ENCODE measurements at regions not wholly inside any gene's neighbourhood (a gene's known extent, or its start where the extent isn't known, plus 50 kb on each side); places are given as distances from the start of the nearest gene placed in this dataset.

GRCh38 chr6:91392951-91393350, 806.1 kb upstream of the MAP3K7 start:
- Histone ChIP-seq H3K27ac (ENCODE audit: insufficient read depth, low read depth, low read length, poor library complexity, severe bottlenecking) (no peak overlapping the region), H3K4me3 (ENCODE audit: insufficient read depth, low read depth, low read length) (no peak overlapping the region), H3K27me3 (ENCODE audit: control insufficient read depth, insufficient read depth, low read length, poor library complexity, severe bottlenecking) (no peaks in the 10 kb centered on the region), H3K9me3 (ENCODE audit: control insufficient read depth, low read length) (peaks cover 3% of the 10 kb centered on the region), H3K36me3 (ENCODE audit: control insufficient read depth, insufficient read depth, low read length) (no peaks in the 10 kb centered on the region), H3K4me1 (ENCODE audit: control insufficient read depth, insufficient read depth, low read length) (no peaks in the 10 kb centered on the region)

- no peaks in the 10 kb centered on the region for H3K36me3 ChIP-seq (ENCODE audit: control insufficient read depth, insufficient read depth, low read length)
- H3K4me3 ChIP-seq (ENCODE audit: insufficient read depth, low read depth, low read length) = no peak overlapping the region
- H3K27me3 ChIP-seq (ENCODE audit: control insufficient read depth, insufficient read depth, low read length, poor library complexity, severe bottlenecking) = no peaks in the 10 kb centered on the region
- H3K4me1 ChIP-seq (ENCODE audit: control insufficient read depth, insufficient read depth, low read length) = no peaks in the 10 kb centered on the region
- peaks cover 3% of the 10 kb centered on the region for H3K9me3 ChIP-seq (ENCODE audit: control insufficient read depth, low read length)
- WGBS, 2 experiments = 93% methylated on average over 11 of the region's 11 CpGs
- no peak overlapping the region for H3K27ac ChIP-seq (ENCODE audit: insufficient read depth, low read depth, low read length, poor library complexity, severe bottlenecking)
Measured at GRCh38 chr6:91387290-91388059, 800.6 kb upstream of the MAP3K7 start.

- Histone ChIP-seq H3K36me3 (ENCODE audit: control insufficient read depth, insufficient read depth, low read length) (no peaks in the 10 kb centered on the region), H3K4me3 (ENCODE audit: insufficient read depth, low read depth, low read length) (no peak overlapping the region), H3K9me3 (ENCODE audit: control insufficient read depth, low read length) (peaks cover 3% of the 10 kb centered on the region), H3K27me3 (ENCODE audit: control insufficient read depth, insufficient read depth, low read length, poor library complexity, severe bottlenecking) (no peaks in the 10 kb centered on the region), H3K4me1 (ENCODE audit: control insufficient read depth, insufficient read depth, low read length) (no peaks in the 10 kb centered on the region), H3K27ac (ENCODE audit: insufficient read depth, low read depth, low read length, poor library complexity, severe bottlenecking) (no peak overlapping the region)
- no CpG with 5 or more reads among the region's 1 CpG for WGBS, 2 experiments
Measured at GRCh38 chr6:91386204-91386603, 799.3 kb upstream of the MAP3K7 start.

GRCh38 chr6:91383207-91383606, 796.3 kb upstream of the MAP3K7 start:
- no peaks in the 10 kb centered on the region for H3K27me3 ChIP-seq (ENCODE audit: control insufficient read depth, insufficient read depth, low read length, poor library complexity, severe bottlenecking)
- H3K9me3 ChIP-seq (ENCODE audit: control insufficient read depth, low read length) = no peaks in the 10 kb centered on the region
- H3K36me3 ChIP-seq (ENCODE audit: control insufficient read depth, insufficient read depth, low read length) = no peaks in the 10 kb centered on the region
- WGBS, 2 experiments = 91 to 93% methylated on average over 2 of the region's 3 CpGs
- H3K4me1 ChIP-seq (ENCODE audit: control insufficient read depth, insufficient read depth, low read length) = no peaks in the 10 kb centered on the region
- H3K27ac ChIP-seq (ENCODE audit: insufficient read depth, low read depth, low read length, poor library complexity, severe bottlenecking) = no peak overlapping the region
- no peak overlapping the region for H3K4me3 ChIP-seq (ENCODE audit: insufficient read depth, low read depth, low read length)

- H3K4me1 ChIP-seq (ENCODE audit: control insufficient read depth, insufficient read depth, low read length) = no peaks in the 10 kb centered on the region
- H3K36me3 ChIP-seq (ENCODE audit: control insufficient read depth, insufficient read depth, low read length) = no peaks in the 10 kb centered on the region
- H3K4me3 ChIP-seq (ENCODE audit: insufficient read depth, low read depth, low read length) = no peak overlapping the region
- no peak overlapping the region for H3K27ac ChIP-seq (ENCODE audit: insufficient read depth, low read depth, low read length, poor library complexity, severe bottlenecking)
- WGBS, 2 experiments = 79 to 88% methylated on average over 4 of the region's 4 CpGs
- no peaks in the 10 kb centered on the region for H3K9me3 ChIP-seq (ENCODE audit: control insufficient read depth, low read length)
- no peaks in the 10 kb centered on the region for H3K27me3 ChIP-seq (ENCODE audit: control insufficient read depth, insufficient read depth, low read length, poor library complexity, severe bottlenecking)
Measured at GRCh38 chr6:91376686-91377085, 789.8 kb upstream of the MAP3K7 start.

- H3K9me3 ChIP-seq (ENCODE audit: control insufficient read depth, low read length) = no peaks in the 10 kb centered on the region
- no peak overlapping the region for H3K4me3 ChIP-seq (ENCODE audit: insufficient read depth, low read depth, low read length)
- no peaks in the 10 kb centered on the region for H3K4me1 ChIP-seq (ENCODE audit: control insufficient read depth, insufficient read depth, low read length)
- H3K36me3 ChIP-seq (ENCODE audit: control insufficient read depth, insufficient read depth, low read length) = no peaks in the 10 kb centered on the region
- H3K27me3 ChIP-seq (ENCODE audit: control insufficient read depth, insufficient read depth, low read length, poor library complexity, severe bottlenecking) = no peaks in the 10 kb centered on the region
- no peak overlapping the region for H3K27ac ChIP-seq (ENCODE audit: insufficient read depth, low read depth, low read length, poor library complexity, severe bottlenecking)
- WGBS, 2 experiments = 83 to 86% methylated on average over 3 of the region's 3 CpGs
Measured at GRCh38 chr6:91366781-91367180, 779.9 kb upstream of the MAP3K7 start.

- Histone ChIP-seq H3K27ac (ENCODE audit: insufficient read depth, low read depth, low read length, poor library complexity, severe bottlenecking) (no peak overlapping the region), H3K9me3 (ENCODE audit: control insufficient read depth, low read length) (no peaks in the 10 kb centered on the region)
Measured at GRCh38 chr6:91358986-91359385, 772.1 kb upstream of the MAP3K7 start.

GRCh38 chr6:91352878-91353277, 766.0 kb upstream of the MAP3K7 start:
- Histone ChIP-seq H3K4me1 (ENCODE audit: control insufficient read depth, insufficient read depth, low read length) (no peaks in the 10 kb centered on the region), H3K4me3 (ENCODE audit: insufficient read depth, low read depth, low read length) (no peak overlapping the region), H3K27ac (ENCODE audit: insufficient read depth, low read depth, low read length, poor library complexity, severe bottlenecking) (no peak overlapping the region), H3K27me3 (ENCODE audit: control insufficient read depth, insufficient read depth, low read length, poor library complexity, severe bottlenecking) (no peaks in the 10 kb centered on the region), H3K9me3 (ENCODE audit: control insufficient read depth, low read length) (no peaks in the 10 kb centered on the region), H3K36me3 (ENCODE audit: control insufficient read depth, insufficient read depth, low read length) (no peaks in the 10 kb centered on the region)
- WGBS, 2 experiments = 95 to 97% methylated on average over 4 of the region's 4 CpGs

More at GRCh38 chr6:91358986-91359385, 772.1 kb upstream of the MAP3K7 start:
- Histone ChIP-seq H3K4me1 (ENCODE audit: control insufficient read depth, insufficient read depth, low read length) (no peaks in the 10 kb centered on the region), H3K36me3 (ENCODE audit: control insufficient read depth, insufficient read depth, low read length) (no peaks in the 10 kb centered on the region), H3K4me3 (ENCODE audit: insufficient read depth, low read depth, low read length) (no peak overlapping the region), H3K27me3 (ENCODE audit: control insufficient read depth, insufficient read depth, low read length, poor library complexity, severe bottlenecking) (no peaks in the 10 kb centered on the region)

- Histone ChIP-seq H3K36me3 (ENCODE audit: control insufficient read depth, insufficient read depth, low read length) (no peaks in the 10 kb centered on the region), H3K9me3 (ENCODE audit: control insufficient read depth, low read length) (no peaks in the 10 kb centered on the region), H3K27me3 (ENCODE audit: control insufficient read depth, insufficient read depth, low read length, poor library complexity, severe bottlenecking) (no peaks in the 10 kb centered on the region), H3K4me1 (ENCODE audit: control insufficient read depth, insufficient read depth, low read length) (no peaks in the 10 kb centered on the region), H3K4me3 (ENCODE audit: insufficient read depth, low read depth, low read length) (no peak overlapping the region), H3K27ac (ENCODE audit: insufficient read depth, low read depth, low read length, poor library complexity, severe bottlenecking) (no peak overlapping the region)
- 97 to 100% methylated on average over 1 to 3 of the region's 3 CpGs for WGBS, 2 experiments
Measured at GRCh38 chr6:91352321-91352720, 765.4 kb upstream of the MAP3K7 start.

GRCh38 chr6:91350146-91350908, 763.5 kb upstream of the MAP3K7 start:
- Histone ChIP-seq H3K27me3 (ENCODE audit: control insufficient read depth, insufficient read depth, low read length, poor library complexity, severe bottlenecking) (no peaks in the 10 kb centered on the region), H3K4me1 (ENCODE audit: control insufficient read depth, insufficient read depth, low read length) (no peaks in the 10 kb centered on the region), H3K4me3 (ENCODE audit: insufficient read depth, low read depth, low read length) (no peak overlapping the region), H3K27ac (ENCODE audit: insufficient read depth, low read depth, low read length, poor library complexity, severe bottlenecking) (no peak overlapping the region), H3K36me3 (ENCODE audit: control insufficient read depth, insufficient read depth, low read length) (no peaks in the 10 kb centered on the region), H3K9me3 (ENCODE audit: control insufficient read depth, low read length) (no peaks in the 10 kb centered on the region)

All from ectodermal cell (in vitro differentiated cells).